ENCODE measurements at regions not wholly inside any gene's neighbourhood (a gene's known extent, or its start where the extent isn't known, plus 50 kb on each side); places are given as distances from the start of the nearest gene placed in this dataset.

GRCh38 chr18:60117321-60117720 is 217.5 kb downstream of the PMAIP1 start:
- TF ChIP-seq, protein P1, sequence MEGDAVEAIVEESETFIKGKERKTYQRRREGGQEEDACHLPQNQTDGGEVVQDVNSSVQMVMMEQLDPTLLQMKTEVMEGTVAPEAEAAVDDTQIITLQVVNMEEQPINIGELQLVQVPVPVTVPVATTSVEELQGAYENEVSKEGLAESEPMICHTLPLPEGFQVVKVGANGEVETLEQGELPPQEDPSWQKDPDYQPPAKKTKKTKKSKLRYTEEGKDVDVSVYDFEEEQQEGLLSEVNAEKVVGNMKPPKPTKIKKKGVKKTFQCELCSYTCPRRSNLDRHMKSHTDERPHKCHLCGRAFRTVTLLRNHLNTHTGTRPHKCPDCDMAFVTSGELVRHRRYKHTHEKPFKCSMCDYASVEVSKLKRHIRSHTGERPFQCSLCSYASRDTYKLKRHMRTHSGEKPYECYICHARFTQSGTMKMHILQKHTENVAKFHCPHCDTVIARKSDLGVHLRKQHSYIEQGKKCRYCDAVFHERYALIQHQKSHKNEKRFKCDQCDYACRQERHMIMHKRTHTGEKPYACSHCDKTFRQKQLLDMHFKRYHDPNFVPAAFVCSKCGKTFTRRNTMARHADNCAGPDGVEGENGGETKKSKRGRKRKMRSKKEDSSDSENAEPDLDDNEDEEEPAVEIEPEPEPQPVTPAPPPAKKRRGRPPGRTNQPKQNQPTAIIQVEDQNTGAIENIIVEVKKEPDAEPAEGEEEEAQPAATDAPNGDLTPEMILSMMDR (conservative IDR thresholded peaks at IDR 0.05; ENCODE audit: low read length) = no peak
- no peak for TF ChIP-seq EZH2phosphoT487 (IDR thresholded peaks at IDR 0.05; ENCODE audit: borderline replicate concordance)

Data from Loucy (cell line).